ENCODE measurements at regions not wholly inside any gene's neighbourhood (a gene's known extent, or its start where the extent isn't known, plus 50 kb on each side); places are given as distances from the start of the nearest gene placed in this dataset.
"Not testable (repeated sequence)": the region's sequence is repeated elsewhere in the genome, so short reads cannot be mapped to it uniquely, and the experiment has no call there.

GRCh38 chr14:106327702-106328353, 801.4 kb downstream of the TMEM121 start:
- TF ChIP-seq CTCF (IDR thresholded peaks at IDR 0.05); EZH2 (IDR thresholded peaks at IDR 0.05; ENCODE audit: borderline replicate concordance, insufficient read depth, low read depth, low read length, poor library complexity, severe bottlenecking): not testable (repeated sequence)
